ENCODE measurements at regions not wholly inside any gene's neighbourhood (a gene's known extent, or its start where the extent isn't known, plus 50 kb on each side); places are given as distances from the start of the nearest gene placed in this dataset.

GRCh38 chr10:3016016-3016415, 51.3 kb upstream of the PFKP start:
- ATAC-seq (no peak), DNase-seq (no peak)
- intact Hi-C loops (cut with DNase I), result no loop called here

- ATAC-seq, result peak in 1 of 2 donors; percentile 31
- DNase-seq, result no peak
- intact Hi-C loops (cut with DNase I), result no loop called here
These were observed 52.4 kb upstream of the PFKP start for GRCh38 chr10:3014968-3015367.

- no peak for DNase-seq
- ATAC-seq, result no peak
- intact Hi-C loops (cut with DNase I), result no loop called here
These were observed 55.1 kb upstream of the PFKP start for GRCh38 chr10:3012223-3012622.

GRCh38 chr10:3010816-3011460, 56.4 kb upstream of the PFKP start:
- intact Hi-C loops (cut with DNase I), result no loop called here
- ATAC-seq (peak in 1 of 2 donors; percentile 41), DNase-seq (no peak)

- no peak for ATAC-seq
- no peak for DNase-seq
- intact Hi-C loops (cut with DNase I), result no loop called here
These were observed 57.0 kb upstream of the PFKP start for GRCh38 chr10:3010334-3010733.

GRCh38 chr10:3009341-3009740, 58.0 kb upstream of the PFKP start:
- DNase-seq, result no peak
- intact Hi-C loops (cut with DNase I), result no loop called here
- ATAC-seq, result no peak

- DNase-seq (no peak), ATAC-seq (no peak)
- intact Hi-C loops (cut with DNase I), result no loop called here
These were observed 58.7 kb upstream of the PFKP start for GRCh38 chr10:3008518-3009195.

GRCh38 chr10:3006607-3007006, 60.7 kb upstream of the PFKP start:
- DNase-seq, result no peak
- ATAC-seq, result no peak
- intact Hi-C loops (cut with DNase I), result no loop called here

GRCh38 chr10:3006093-3006492, 61.3 kb upstream of the PFKP start:
- no peak for DNase-seq
- ATAC-seq, result no peak
- intact Hi-C loops (cut with DNase I), result no loop called here

- no peak for DNase-seq
- intact Hi-C loops (cut with DNase I), result no loop called here
- ATAC-seq, result no peak
These were observed 65.0 kb upstream of the PFKP start for GRCh38 chr10:3002304-3002703.

- DNase-seq (no peak), ATAC-seq (no peak)
- intact Hi-C loops (cut with DNase I), result no loop called here
These were observed 67.3 kb upstream of the PFKP start for GRCh38 chr10:3000048-3000447.

GRCh38 chr10:2994221-2994961, 73.0 kb upstream of the PFKP start:
- DNase-seq (no peak), ATAC-seq (no peak)
- intact Hi-C loops (cut with DNase I), result no loop called here

GRCh38 chr10:2993636-2994035, 73.7 kb upstream of the PFKP start:
- intact Hi-C loops (cut with DNase I), result no loop called here
- ATAC-seq, result no peak
- no peak for DNase-seq

GRCh38 chr10:2992401-2993198, 74.7 kb upstream of the PFKP start:
- DNase-seq (no peak), ATAC-seq (no peak)
- intact Hi-C loops (cut with DNase I), result no loop called here

GRCh38 chr10:2990764-2991163, 76.6 kb upstream of the PFKP start:
- DNase-seq (no peak), ATAC-seq (no peak)
- intact Hi-C loops (cut with DNase I), result no loop called here

- no peak for ATAC-seq
These were observed 77.9 kb upstream of the PFKP start for GRCh38 chr10:2989292-2989947.

GRCh38 chr10:2987185-2987768, 80.1 kb upstream of the PFKP start:
- ATAC-seq, result no peak
- intact Hi-C loops (cut with DNase I), result no loop called here
- DNase-seq, result no peak

More at GRCh38 chr10:2989292-2989947, 77.9 kb upstream of the PFKP start:
- no peak for DNase-seq
- intact Hi-C loops (cut with DNase I), result no loop called here

- ATAC-seq (no peak), DNase-seq (no peak)
- intact Hi-C loops (cut with DNase I), result no loop called here
These were observed 81.0 kb upstream of the PFKP start for GRCh38 chr10:2986391-2986801.

GRCh38 chr10:2985729-2986232, 81.6 kb upstream of the PFKP start:
- intact Hi-C loops (cut with DNase I), result no loop called here
- peak; percentile 23 for DNase-seq
- peak in 1 of 2 donors; percentile 68 for ATAC-seq
